Brain microvascular endothelial cell (primary cell): ENCODE measurements at regions not wholly inside any gene's neighbourhood (a gene's known extent, or its start where the extent isn't known, plus 50 kb on each side); places are given as distances from the start of the nearest gene placed in this dataset.

Experiments
- DNase-seq: peaks from one replicate; pipeline ENCODE4 v3.0.0-alpha.2; 2020
- H3K27ac ChIP-seq: fragments of 250-450 bp; sonication (Bioruptor Pico); 2 replicates; pipeline ENCODE4 v1.5.1; 2020; ENCODE audit warnings: mild to moderate bottlenecking, moderate library complexity
- H3K27me3 ChIP-seq: fragments of 250-450 bp; sonication (Bioruptor Pico); replicated peaks from 2 replicates; pipeline ENCODE4 v1.5.1; 2020; ENCODE audit warnings: mild to moderate bottlenecking
- H3K36me3 ChIP-seq: fragments of 250-450 bp; sonication (Bioruptor Pico); replicated peaks from 2 replicates; pipeline ENCODE4 v1.5.1; 2020; ENCODE audit warnings: mild to moderate bottlenecking
- H3K4me3 ChIP-seq: 2 replicates; pipeline ENCODE4 v1.5.1; 2011; ENCODE audit warnings: low read depth, mild to moderate bottlenecking, control low read depth, low read length, moderate library complexity
- in situ Hi-C: cut with HindIII; loops from 2 replicates; pipeline ENCODE4 v1.10.0; 2017; ENCODE audit warnings: low sequenced_read_pairs, low pct_ligation_motif_present
- TF ChIP-seq, protein P1 (sequence below): IDR thresholded peaks from 2 replicates; pipeline ENCODE4 v1.5.1; 2011; ENCODE audit warnings: low read depth, mild to moderate bottlenecking, moderate library complexity, low read length, control low read depth, inconsistent platforms; ENCODE audit errors: missing control alignments

DNA sequence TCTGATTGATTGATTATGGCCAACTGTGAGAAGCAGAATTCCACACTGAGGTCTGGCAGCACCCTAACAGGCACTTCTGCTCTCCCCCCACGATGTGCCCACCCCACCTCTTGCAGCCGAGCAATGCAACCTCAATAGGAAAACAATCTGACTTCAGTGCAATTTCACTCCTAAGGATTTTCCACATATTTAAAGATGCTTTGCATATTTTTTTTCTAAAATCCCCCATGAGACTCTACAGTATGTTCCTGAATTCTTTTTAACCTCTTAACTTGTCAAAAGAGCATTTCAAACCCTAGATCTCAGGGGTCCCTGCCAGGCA, 243.1 kb downstream of the AUH start:
- TF ChIP-seq, protein P1, sequence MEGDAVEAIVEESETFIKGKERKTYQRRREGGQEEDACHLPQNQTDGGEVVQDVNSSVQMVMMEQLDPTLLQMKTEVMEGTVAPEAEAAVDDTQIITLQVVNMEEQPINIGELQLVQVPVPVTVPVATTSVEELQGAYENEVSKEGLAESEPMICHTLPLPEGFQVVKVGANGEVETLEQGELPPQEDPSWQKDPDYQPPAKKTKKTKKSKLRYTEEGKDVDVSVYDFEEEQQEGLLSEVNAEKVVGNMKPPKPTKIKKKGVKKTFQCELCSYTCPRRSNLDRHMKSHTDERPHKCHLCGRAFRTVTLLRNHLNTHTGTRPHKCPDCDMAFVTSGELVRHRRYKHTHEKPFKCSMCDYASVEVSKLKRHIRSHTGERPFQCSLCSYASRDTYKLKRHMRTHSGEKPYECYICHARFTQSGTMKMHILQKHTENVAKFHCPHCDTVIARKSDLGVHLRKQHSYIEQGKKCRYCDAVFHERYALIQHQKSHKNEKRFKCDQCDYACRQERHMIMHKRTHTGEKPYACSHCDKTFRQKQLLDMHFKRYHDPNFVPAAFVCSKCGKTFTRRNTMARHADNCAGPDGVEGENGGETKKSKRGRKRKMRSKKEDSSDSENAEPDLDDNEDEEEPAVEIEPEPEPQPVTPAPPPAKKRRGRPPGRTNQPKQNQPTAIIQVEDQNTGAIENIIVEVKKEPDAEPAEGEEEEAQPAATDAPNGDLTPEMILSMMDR, result no peak
- in situ Hi-C loops, result no loop called here
- no peaks in the 10 kb centered on the region for H3K27me3 ChIP-seq
- no peaks in the 10 kb centered on the region for H3K36me3 ChIP-seq
- H3K4me3 ChIP-seq, result peak overlapping the region; percentile 30
- peak overlapping the region; percentile 39 for H3K27ac ChIP-seq
- DNase-seq, result no peak

DNA sequence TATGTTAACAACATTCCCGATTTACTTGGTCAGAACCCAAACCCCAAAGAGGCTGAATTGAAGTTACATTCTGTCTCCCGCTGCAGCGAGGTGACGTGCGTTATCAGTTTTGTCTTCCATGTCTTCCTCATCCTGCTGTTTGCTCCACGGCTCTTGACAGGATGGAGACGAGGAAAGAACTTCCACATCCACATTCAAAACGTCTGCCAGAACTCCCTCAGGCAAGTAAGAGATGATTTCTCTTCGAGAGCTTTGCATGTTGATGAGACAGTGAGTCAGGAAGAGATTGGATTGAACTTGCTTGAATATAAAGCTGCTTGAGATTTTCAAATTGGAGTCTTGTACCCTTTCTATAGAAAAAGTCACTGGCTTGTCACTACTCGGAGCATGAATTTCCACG, 242.6 kb downstream of the AUH start:
- Histone ChIP-seq H3K27ac (peak overlapping the region; percentile 39), H3K4me3 (no peak overlapping the region)
- TF ChIP-seq, protein P1, result no peak

DNA sequence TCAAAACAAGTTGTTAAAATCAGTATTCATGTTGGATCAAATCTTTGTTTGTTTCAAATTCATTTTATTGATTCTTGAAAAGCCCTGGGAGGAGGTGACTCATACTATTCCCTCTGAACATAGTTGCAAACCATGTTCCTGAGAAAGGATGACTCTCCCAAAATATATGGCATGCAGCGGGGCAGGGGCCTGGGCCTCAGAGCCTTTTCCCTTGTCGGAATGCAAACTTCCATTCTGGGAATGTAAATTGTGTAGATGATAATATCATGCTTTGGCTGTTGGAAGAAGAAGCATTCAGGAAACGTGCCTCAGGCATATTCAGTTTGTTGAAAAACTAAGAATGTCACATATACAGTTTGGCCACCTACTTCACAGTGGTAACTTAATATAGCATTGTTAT, 242.0 kb downstream of the AUH start:
- Histone ChIP-seq H3K36me3 (no peaks in the 10 kb centered on the region), H3K27ac (peak overlapping the region; percentile 39), H3K4me3 (no peak overlapping the region), H3K27me3 (no peaks in the 10 kb centered on the region)
- in situ Hi-C loops, result no loop called here
- TF ChIP-seq, protein P1, result no peak
- peak; percentile 30 for DNase-seq

More for the DNA sequence above, 242.6 kb downstream of the AUH start:
- no peaks in the 10 kb centered on the region for H3K27me3 ChIP-seq
- no peaks in the 10 kb centered on the region for H3K36me3 ChIP-seq
- in situ Hi-C loops, result no loop called here
- peak; percentile 31 for DNase-seq

DNA sequence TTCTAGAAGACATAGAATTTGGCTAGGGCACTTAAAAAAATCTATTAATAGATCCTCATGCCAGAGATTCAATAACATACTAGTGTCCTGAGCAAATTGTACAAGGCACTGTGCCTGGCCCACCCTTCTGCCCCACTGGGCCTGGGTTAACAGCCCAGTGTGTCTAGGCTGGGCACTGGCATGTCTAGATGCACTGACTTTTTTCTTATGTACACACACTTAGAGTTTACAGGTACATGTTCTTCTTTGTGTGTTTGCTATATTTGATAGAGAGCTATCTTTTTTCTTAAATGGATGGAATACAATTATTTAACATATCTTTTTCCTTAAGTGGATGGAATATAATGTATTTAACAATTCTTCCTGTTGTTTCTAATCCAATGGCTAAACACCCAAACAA, 241.5 kb downstream of the AUH start:
- TF ChIP-seq, protein P1, result no peak
- in situ Hi-C loops, result no loop called here
- Histone ChIP-seq H3K27ac (peak overlapping the region; percentile 39), H3K4me3 (no peak overlapping the region), H3K27me3 (no peaks in the 10 kb centered on the region), H3K36me3 (no peaks in the 10 kb centered on the region)
- DNase-seq, result no peak

DNA sequence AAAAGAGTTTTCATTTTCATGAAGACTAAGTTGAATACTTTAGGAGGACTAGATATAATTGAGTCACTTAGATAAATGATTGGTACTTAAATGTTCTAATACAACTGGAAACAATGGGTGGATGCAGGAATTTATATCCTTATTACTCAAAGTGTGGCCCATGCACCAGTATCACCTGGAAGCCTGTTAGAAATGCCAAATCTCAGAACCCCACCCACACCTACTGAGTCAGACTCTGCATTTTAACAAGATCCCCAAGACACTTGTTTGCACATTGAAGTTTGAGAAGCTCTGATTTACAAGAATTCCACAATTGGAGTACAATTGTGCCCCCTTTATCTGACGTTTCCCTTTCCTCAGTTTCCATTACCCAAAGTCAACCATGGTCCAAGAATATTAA, 239.0 kb downstream of the AUH start:
- DNase-seq, result no peak
- H3K36me3 ChIP-seq, result no peaks in the 10 kb centered on the region
- no peaks in the 10 kb centered on the region for H3K27me3 ChIP-seq
- no peak overlapping the region for H3K27ac ChIP-seq
- H3K4me3 ChIP-seq, result no peak overlapping the region
- TF ChIP-seq, protein P1, result no peak
- in situ Hi-C loops, result no loop called here

DNA sequence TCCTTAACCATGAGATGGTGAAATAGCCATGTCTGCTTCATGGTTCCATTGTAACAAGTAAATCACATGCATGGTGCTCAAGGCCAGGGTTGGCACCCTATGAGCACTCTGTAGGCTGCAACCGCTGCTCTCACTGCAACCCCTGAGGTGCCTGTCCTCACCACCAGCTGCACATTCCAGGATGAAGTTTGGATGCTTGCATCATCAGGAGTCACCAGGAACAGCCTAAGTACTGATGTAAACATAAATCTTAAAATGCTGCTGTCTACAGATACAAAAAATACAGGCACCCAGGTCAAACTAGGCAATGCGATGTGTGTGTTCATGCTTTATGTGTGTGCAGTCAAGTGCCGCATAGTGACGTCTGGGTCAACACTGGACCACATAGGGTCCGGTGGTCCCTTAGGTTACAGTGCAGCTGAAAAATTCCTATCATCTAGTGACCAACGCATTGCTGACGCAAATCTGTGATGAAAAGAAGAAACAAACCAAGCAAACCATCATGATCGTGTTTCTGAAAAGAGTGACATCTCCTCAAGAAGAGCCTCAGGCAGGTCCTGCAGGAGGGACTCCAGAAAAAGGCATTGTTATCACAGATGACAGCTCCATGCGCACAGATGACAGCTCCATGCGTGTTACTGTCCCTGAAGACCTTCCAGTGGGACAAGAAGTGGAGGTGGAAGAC, 234.8 kb downstream of the AUH start:
- in situ Hi-C loops, result no loop called here
- no peaks in the 10 kb centered on the region for H3K27me3 ChIP-seq
- TF ChIP-seq, protein P1, result no peak
- no peak for DNase-seq
- H3K36me3 ChIP-seq, result no peaks in the 10 kb centered on the region
- H3K27ac ChIP-seq, result no peak overlapping the region
- no peak overlapping the region for H3K4me3 ChIP-seq
